NB4 (cell line): ENCODE measurements at regions not wholly inside any gene's neighbourhood (a gene's known extent, or its start where the extent isn't known, plus 50 kb on each side); places are given as distances from the start of the nearest gene placed in this dataset.

Experiments
- CTCF ChIP-seq: IDR thresholded peaks from one replicate; pipeline ENCODE4 v1.5.1; 2012; ENCODE audit warnings: low read depth, low read length
- MAX ChIP-seq: IDR thresholded peaks from 2 replicates; pipeline ENCODE4 v1.6.1; 2011; ENCODE audit warnings: low read depth, low read length
- POLR2A ChIP-seq: IDR thresholded peaks from 2 replicates; pipeline ENCODE4 v1.6.1; 2011; ENCODE audit warnings: mild to moderate bottlenecking; ENCODE audit not compliant: insufficient read length; ENCODE audit errors: extremely low read depth

GRCh38 chr1:22284236-22284635, 141.3 kb upstream of the WNT4 start:
- TF ChIP-seq CTCF (no peak), POLR2A (no peak), MAX (no peak)
